Chondrocyte (in vitro differentiated cells): ENCODE measurements at regions not wholly inside any gene's neighbourhood (a gene's known extent, or its start where the extent isn't known, plus 50 kb on each side); places are given as distances from the start of the nearest gene placed in this dataset.
"Not testable (repeated sequence)": the region's sequence is repeated elsewhere in the genome, so short reads cannot be mapped to it uniquely, and the experiment has no call there.

Source experiments
- DNase-seq: peaks from one replicate; pipeline ENCODE4 v3.0.0; 2021; ENCODE audit warnings: mixed read lengths, low spot score
- H3K27ac Mint-ChIP-seq: one replicate; pipeline ENCODE4 v1.8.0; 2021; ENCODE audit warnings: mild to moderate bottlenecking, moderate library complexity, mixed read lengths; ENCODE audit not compliant: unreplicated experiment
- H3K27me3 Mint-ChIP-seq: 2 replicates; pipeline ENCODE4 v1.8.0; 2021; ENCODE audit warnings: low read depth, mixed read lengths
- H3K36me3 Mint-ChIP-seq: 2 replicates; pipeline ENCODE4 v1.8.0; 2021; ENCODE audit warnings: low read depth, mixed read lengths
- H3K4me1 Mint-ChIP-seq: 2 replicates; pipeline ENCODE4 v1.8.0; 2021; ENCODE audit warnings: low read depth, mild to moderate bottlenecking, mixed read lengths
- H3K4me3 Mint-ChIP-seq: one replicate; pipeline ENCODE4 v1.8.0; 2021; ENCODE audit warnings: mild to moderate bottlenecking, moderate library complexity, mixed read lengths; ENCODE audit not compliant: unreplicated experiment
- H3K9me3 Mint-ChIP-seq: 2 replicates; pipeline ENCODE4 v1.8.0; 2021; ENCODE audit warnings: low read depth, mixed read lengths
- CTCF ChIP-seq: fragments of 200-600 bp; sonication (generic); IDR thresholded peaks from 2 replicates; pipeline ENCODE4 v1.5.0; 2021; ENCODE audit warnings: antibody characterized with exemption, mild to moderate bottlenecking, moderate library complexity

DNA sequence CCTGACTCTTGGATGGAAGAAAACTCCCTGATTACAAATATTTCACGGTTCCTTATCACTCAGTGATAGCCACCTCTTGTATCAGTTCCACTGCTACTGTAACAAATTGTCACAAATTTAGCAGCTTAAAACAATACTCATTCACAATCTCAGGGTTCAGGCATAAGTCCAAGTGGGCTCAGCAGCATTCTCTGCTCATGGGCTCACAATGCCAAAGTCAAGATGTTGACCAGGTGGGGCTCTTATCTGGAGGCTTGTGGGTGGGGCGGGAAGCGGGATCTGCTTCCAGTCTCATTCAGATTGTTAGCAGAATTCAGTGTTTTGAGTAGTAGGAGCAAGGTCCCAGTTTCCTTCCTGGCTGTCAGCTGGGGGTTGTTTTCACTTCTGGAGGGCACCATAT lies 137.3 kb upstream of the FAM78B start:
- Mint-ChIP-seq H3K27me3 (peaks cover 2% of the 10 kb centered on the region), H3K27ac (no peak overlapping the region), H3K9me3 (no peaks in the 10 kb centered on the region), H3K4me3 (no peak overlapping the region), H3K36me3 (no peaks in the 10 kb centered on the region), H3K4me1 (no peaks in the 10 kb centered on the region)
- no peak for TF ChIP-seq CTCF
- DNase-seq = no peak

DNA sequence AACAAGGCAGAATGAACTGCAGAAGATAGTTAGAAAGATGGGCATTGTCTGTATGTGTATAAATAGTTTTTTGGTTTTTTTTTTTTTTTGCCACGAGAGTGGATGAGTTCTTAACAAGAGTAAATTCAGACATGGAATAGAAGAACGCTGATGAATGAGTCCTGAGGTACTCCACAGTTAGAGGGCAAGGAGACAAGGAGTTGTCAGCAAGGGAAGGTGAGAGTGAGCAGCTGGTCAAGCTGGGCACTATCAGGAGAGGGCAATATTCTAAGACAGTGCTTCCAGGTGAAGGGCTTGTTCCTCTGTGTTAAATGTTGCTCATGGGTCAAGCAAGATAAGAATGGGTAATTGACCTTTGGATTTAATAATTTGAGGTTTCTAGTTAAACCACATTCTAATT lies 138.6 kb upstream of the FAM78B start:
- no peak overlapping the region for H3K27ac Mint-ChIP-seq
- H3K4me3 Mint-ChIP-seq = no peak overlapping the region
- peaks cover under 1% of the 10 kb centered on the region for H3K27me3 Mint-ChIP-seq
- DNase-seq = no peak
- no peaks in the 10 kb centered on the region for H3K9me3 Mint-ChIP-seq
- no peak for TF ChIP-seq CTCF
- no peaks in the 10 kb centered on the region for H3K4me1 Mint-ChIP-seq
- H3K36me3 Mint-ChIP-seq = no peaks in the 10 kb centered on the region

GRCh38 chr1:166307261-166308188 lies 140.7 kb upstream of the FAM78B start:
- TF ChIP-seq CTCF = no peak
- H3K4me1 Mint-ChIP-seq = no peaks in the 10 kb centered on the region
- peaks cover 5% of the 10 kb centered on the region for H3K9me3 Mint-ChIP-seq
- no peak overlapping the region for H3K27ac Mint-ChIP-seq
- no peak overlapping the region for H3K4me3 Mint-ChIP-seq
- no peaks in the 10 kb centered on the region for H3K36me3 Mint-ChIP-seq
- H3K27me3 Mint-ChIP-seq = no peaks in the 10 kb centered on the region
- DNase-seq = no peak

DNA sequence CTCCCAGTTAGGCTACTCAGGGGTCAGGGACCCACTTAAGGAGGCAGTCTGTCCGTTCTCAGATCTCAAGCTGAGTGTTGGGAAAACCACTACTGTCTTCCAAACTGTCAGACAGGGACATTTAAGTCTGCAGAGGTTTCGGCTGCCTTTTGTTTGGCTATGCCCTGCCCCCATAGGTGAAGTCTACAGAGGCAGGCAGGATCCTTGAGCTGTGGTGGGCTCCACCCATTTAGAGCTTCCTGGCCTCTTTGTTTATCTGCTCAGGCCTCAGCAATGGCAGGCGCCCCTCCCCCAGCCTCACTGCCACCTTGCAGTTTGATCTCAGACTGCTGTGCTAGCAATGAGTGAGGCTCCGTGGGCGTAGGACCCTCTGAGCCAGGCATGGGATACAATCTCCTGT lies 149.5 kb upstream of the FAM78B start:
- not testable (repeated sequence) for H3K27ac Mint-ChIP-seq, H3K27me3 Mint-ChIP-seq, H3K4me1 Mint-ChIP-seq, DNase-seq, H3K4me3 Mint-ChIP-seq, H3K36me3 Mint-ChIP-seq
- H3K9me3 Mint-ChIP-seq = peaks cover 17% of the 10 kb centered on the region

DNA sequence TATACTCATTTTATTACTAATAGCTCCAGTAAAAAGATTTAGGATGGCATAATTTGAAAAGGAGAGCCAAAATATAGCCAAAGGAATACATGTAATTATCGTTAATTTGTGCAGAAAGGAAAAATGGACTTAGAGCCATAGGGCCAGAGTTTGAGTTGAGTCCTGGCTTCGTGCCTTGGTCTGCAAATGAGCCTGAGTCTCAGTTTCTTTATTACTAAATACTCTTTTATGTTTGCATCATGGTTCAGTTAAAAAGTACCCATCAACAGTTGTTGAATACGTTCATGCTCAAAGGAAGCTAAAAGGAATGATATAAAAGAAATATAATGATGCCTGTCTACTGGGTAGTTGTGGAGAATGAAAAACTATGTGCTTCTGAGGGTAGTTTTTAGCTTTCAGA lies 155.7 kb upstream of the FAM78B start:
- no peak for TF ChIP-seq CTCF
- Mint-ChIP-seq H3K9me3 (peaks cover under 1% of the 10 kb centered on the region), H3K27ac (no peak overlapping the region), H3K4me1 (no peaks in the 10 kb centered on the region), H3K4me3 (no peak overlapping the region), H3K27me3 (no peaks in the 10 kb centered on the region), H3K36me3 (no peaks in the 10 kb centered on the region)
- no peak for DNase-seq

DNA sequence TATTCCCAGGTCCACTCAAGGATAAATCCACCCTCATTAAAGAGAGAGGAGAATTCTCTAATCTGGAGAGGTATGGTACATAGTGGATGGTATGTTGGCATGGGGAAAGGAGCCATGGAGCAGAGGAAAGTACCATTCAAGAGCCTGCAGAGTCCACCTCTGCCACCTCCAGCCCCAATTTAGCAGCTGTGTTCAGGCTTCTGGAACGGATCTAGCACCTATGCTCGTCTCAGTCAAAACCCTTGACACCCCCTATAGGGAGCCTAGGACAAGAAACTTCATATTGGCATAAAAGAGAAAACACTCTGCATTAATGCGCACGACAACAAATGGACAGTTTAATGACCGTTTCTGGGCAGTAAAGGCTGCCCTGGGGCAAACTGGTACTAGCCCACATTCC lies 161.1 kb upstream of the FAM78B start:
- H3K27ac Mint-ChIP-seq = no peak overlapping the region
- no peaks in the 10 kb centered on the region for H3K9me3 Mint-ChIP-seq
- DNase-seq = no peak
- TF ChIP-seq CTCF = no peak
- H3K27me3 Mint-ChIP-seq = peaks cover 3% of the 10 kb centered on the region
- H3K4me3 Mint-ChIP-seq = no peak overlapping the region
- no peaks in the 10 kb centered on the region for H3K36me3 Mint-ChIP-seq
- no peaks in the 10 kb centered on the region for H3K4me1 Mint-ChIP-seq
